K562 (cell line): ENCODE measurements at regions not wholly inside any gene's neighbourhood (a gene's known extent, or its start where the extent isn't known, plus 50 kb on each side); places are given as distances from the start of the nearest gene placed in this dataset.

Experiments
- ASH1L ChIP-seq: fragments of 450-650 bp; IDR thresholded peaks from 2 replicates; pipeline ENCODE4 v1.6.1; 2018; ENCODE audit warnings: borderline replicate concordance, mild to moderate bottlenecking, low read depth; ENCODE audit not compliant: partially characterized antibody
- BCL6 ChIP-seq: fragments of 250-450 bp; sonication (Bioruptor Pico); IDR thresholded peaks from 2 replicates; pipeline ENCODE4 v1.4.0; 2020
- CREM ChIP-seq: IDR thresholded peaks from 2 replicates; pipeline ENCODE4 v1.6.1; 2014; ENCODE audit warnings: antibody characterized with exemption, low read depth
- CSDE1 ChIP-seq, 2 experiments: fragments of 450-650 bp; IDR thresholded peaks; 2 replicates each; pipeline ENCODE4 v1.6.1; 2016; ENCODE audit warnings: mild to moderate bottlenecking in 1 of 2
- DLX4 ChIP-seq: fragments of 250-450 bp; sonication (Bioruptor Pico); IDR thresholded peaks from 2 replicates; pipeline ENCODE4 v1.6.1; 2021; ENCODE audit warnings: mild to moderate bottlenecking
- E2F4 ChIP-seq: sonication (generic); formaldehyde crosslinking; IDR thresholded peaks from 2 replicates; pipeline ENCODE4 v1.8.0; 2022; ENCODE audit warnings: mild to moderate bottlenecking, low read depth, missing genetic modification reagents
- EGR1 ChIP-seq: fragments of 450-650 bp; conservative IDR thresholded peaks from 2 replicates; pipeline ENCODE4 v1.6.1; 2017; ENCODE audit warnings: mild to moderate bottlenecking
- ERF ChIP-seq: fragments of 450-650 bp; formaldehyde crosslinking; IDR thresholded peaks from 2 replicates; pipeline ENCODE4 v1.4.0; 2020; ENCODE audit warnings: mild to moderate bottlenecking, mixed read lengths
- GATAD2B ChIP-seq: fragments of 450-650 bp; IDR thresholded peaks from 2 replicates; pipeline ENCODE4 v1.6.1; 2017; ENCODE audit warnings: mild to moderate bottlenecking, borderline replicate concordance
- KAT7 ChIP-seq: sonication (generic); formaldehyde crosslinking; IDR thresholded peaks from 2 replicates; pipeline ENCODE4 v1.8.0; 2022; ENCODE audit warnings: missing genetic modification reagents, mild to moderate bottlenecking, borderline replicate concordance
- KLF10 ChIP-seq: fragments of 250-450 bp; sonication (Bioruptor Pico); IDR thresholded peaks from 2 replicates; pipeline ENCODE4 v1.6.1; 2021; ENCODE audit warnings: matching md5 sums
- KLF6 ChIP-seq: fragments of 250-450 bp; sonication (Bioruptor Pico); IDR thresholded peaks from 2 replicates; pipeline ENCODE4 v1.4.0; 2020; ENCODE audit warnings: mild to moderate bottlenecking, moderate library complexity, borderline replicate concordance
- RUNX1 ChIP-seq: sonication (generic); IDR thresholded peaks from 2 replicates; pipeline ENCODE4 v1.6.1; 2016; ENCODE audit warnings: antibody characterized with exemption, low read depth
- SIN3A ChIP-seq, 2 experiments: fragments of 150-350 bp in 1 of 2; IDR thresholded peaks; 2 replicates each; pipeline ENCODE4 v1.6.1; 2011 to 2016; ENCODE audit warnings: borderline replicate concordance in 2 of 2, low read depth in 2 of 2, low read length in 2 of 2, mild to moderate bottlenecking in 2 of 2, moderate library complexity in 2 of 2; ENCODE audit not compliant: control insufficient read depth in 1 of 2
- STAT5A ChIP-seq: IDR thresholded peaks from 2 replicates; pipeline ENCODE4 v1.6.1; 2012; ENCODE audit warnings: low read length, inconsistent platforms, borderline replicate concordance
- STAT5B ChIP-seq: fragments of 250-450 bp; sonication (Bioruptor Pico); IDR thresholded peaks from 2 replicates; pipeline ENCODE4 v1.8.0; 2021; ENCODE audit warnings: mild to moderate bottlenecking, inconsistent platforms
- ZNF197 ChIP-seq: fragments of 200-800 bp; sonication (Bioruptor generic); IDR thresholded peaks from 2 replicates; pipeline ENCODE4 v1.6.1; 2016; ENCODE audit warnings: low read depth, missing genetic modification characterization, missing compliant biosample characterization
- ZNF23 ChIP-seq: fragments of 250-450 bp; sonication (Bioruptor Pico); IDR thresholded peaks from 2 replicates; pipeline ENCODE4 v1.4.0; 2020; ENCODE audit warnings: mild to moderate bottlenecking
- ZNF583 ChIP-seq: fragments of 250-450 bp; sonication (Bioruptor Pico); IDR thresholded peaks from 2 replicates; pipeline ENCODE4 v1.4.0; 2020
- ZNF609 ChIP-seq: sonication (generic); formaldehyde crosslinking; IDR thresholded peaks from 2 replicates; pipeline ENCODE4 v1.8.1; 2023; ENCODE audit warnings: missing genetic modification reagents, mild to moderate bottlenecking, borderline replicate concordance
- ZNF699 ChIP-seq: fragments of 250-450 bp; sonication (Bioruptor Pico); IDR thresholded peaks from 2 replicates; pipeline ENCODE4 v1.8.0; 2021; ENCODE audit warnings: mild to moderate bottlenecking, moderate library complexity; ENCODE audit not compliant: insufficient replicate concordance

- no peak for TF ChIP-seq ZNF23 (CRISPR knock-in tag)
- peak; percentile 75; the same call in 1 of the 2 replicates for TF ChIP-seq GATAD2B
- TF ChIP-seq ZNF583 (CRISPR knock-in tag): peak; percentile 68; the same call in 1 of the 2 replicates
- TF ChIP-seq E2F4: no peak
- peak; percentile 44; the same call in 1 of the 2 replicates for TF ChIP-seq STAT5A
- TF ChIP-seq CREM: peak; percentile 32
- TF ChIP-seq CSDE1 (IDR thresholded peaks at IDR 0.05): no peak
- TF ChIP-seq DLX4 (CRISPR knock-in tag): no peak
- TF ChIP-seq ZNF699 (CRISPR knock-in tag): no peak
- no peak for TF ChIP-seq KLF6 (CRISPR knock-in tag)
- no peak for TF ChIP-seq EGR1
- no peak for TF ChIP-seq ASH1L
- no peak for TF ChIP-seq ERF (CRISPR knock-in tag)
- TF ChIP-seq KAT7 (CRISPR knock-in tag): 0 out of 2 replicates have a peak, but pooled peaks have one; percentile 27
- TF ChIP-seq KLF10 (CRISPR knock-in tag): no peak
- no peak for TF ChIP-seq ZNF609 (CRISPR knock-in tag)
- no peak for TF ChIP-seq STAT5B (CRISPR knock-in tag)
- TF ChIP-seq BCL6 (CRISPR knock-in tag): no peak
- TF ChIP-seq ZNF197 (CRISPR knock-in tag): no peak
- peak in 1 of 2 experiments; percentile 81; a peak in 1 of 4 replicates for TF ChIP-seq SIN3A (IDR thresholded peaks at IDR 0.05; ENCODE audit: borderline replicate concordance in 2 of 2, control insufficient read depth in 1 of 2, low read depth in 2 of 2, low read length in 2 of 2)
- no peak for TF ChIP-seq RUNX1
These were observed 82.7 kb upstream of the C1GALT1 start (continued) for GRCh38 chr7:7099584-7100014.
